GM12878 (cell line): ENCODE measurements at regions not wholly inside any gene's neighbourhood (a gene's known extent, or its start where the extent isn't known, plus 50 kb on each side); places are given as distances from the start of the nearest gene placed in this dataset.

Experiments used
- ATAC-seq: fragments of 200-7000 bp; cut with Tn5 transposase; 3 replicates; pipeline ENCODE4 v1.9.1; 2020; ENCODE audit warnings: mild to moderate bottlenecking, moderate library complexity
- BruUV-seq: library from RNA; stranded (reverse); fragments of 400-500 nt; replicated peaks from 2 replicates; lab custom pipeline; 2021; lab: Mats Ljungman, UMichigan
- CTCF ChIA-PET: fragments of 300-600 bp; sonication (Branson Sonifier 250); formaldehyde crosslinking; extraction: SDS; loops from one replicate; lab custom pipeline; 2021; ENCODE audit warnings: inconsistent platforms; lab: Yijun Ruan, JAX
- POLR2A ChIA-PET: fragments of 350-600 bp; formaldehyde crosslinking; extraction: SDS; loops from one replicate; lab custom pipeline; 2021; ENCODE audit warnings: inconsistent platforms; lab: Charles Lee
- RAD21 ChIA-PET: fragments of 300-600 bp; sonication (Branson Sonifier 250); formaldehyde crosslinking; loops from one replicate; lab custom pipeline; 2023; ENCODE audit warnings: antibody characterized with exemption; ENCODE audit not compliant: unreplicated experiment; lab: Charles Lee
- SMC1A ChIA-PET: fragments of 300-600 bp; sonication (Branson Sonifier 250); formaldehyde crosslinking; loops from one replicate; lab custom pipeline; 2023; ENCODE audit not compliant: unreplicated experiment, uncharacterized antibody; lab: Charles Lee
- DNase-seq: peaks from one replicate; pipeline ENCODE4 v3.0.0-alpha.2; 2011; ENCODE audit warnings: low read depth, low spot score
- FAIRE-seq: peaks from 3 replicates; lab custom pipeline; 2011; peaks lifted over from hg19 to GRCh38; lab: Jason Lieb, UNC
- H2AFZ ChIP-seq: 2 replicates; pipeline ENCODE4 v1.6.0; 2011; ENCODE audit warnings: low read depth, low read length, control low read depth; ENCODE audit not compliant: control insufficient read depth
- H3K27ac ChIP-seq: 2 replicates; pipeline ENCODE4 v1.5.1; 2011; ENCODE audit warnings: control low read depth; ENCODE audit not compliant: control insufficient read depth, insufficient read depth
- H3K27me3 ChIP-seq, 2 experiments: replicated peaks in 1 of 2; 2 replicates each; pipeline versions ENCODE4 v1.6.0 to v1.6.1; 2011; ENCODE audit warnings: low read length in 1 of 2; ENCODE audit not compliant: control insufficient read depth in 2 of 2, insufficient read depth in 2 of 2
- H3K36me3 ChIP-seq, 2 experiments: 2 replicates each; pipeline ENCODE4 v1.5.1; 2011; ENCODE audit warnings: low read length in 1 of 2; ENCODE audit not compliant: control insufficient read depth in 2 of 2, insufficient read depth in 2 of 2
- H3K4me1 ChIP-seq: 2 replicates; pipeline ENCODE4 v1.6.1; 2011; ENCODE audit warnings: mild to moderate bottlenecking, low read length, moderate library complexity, mixed read lengths; ENCODE audit not compliant: control insufficient read depth, insufficient read depth
- H3K4me2 ChIP-seq: 2 replicates; pipeline ENCODE4 v1.6.0; 2011; ENCODE audit warnings: control low read depth; ENCODE audit not compliant: control insufficient read depth, insufficient read depth
- H3K4me3 ChIP-seq: fragments of 200-600 bp; sonication (generic); 2 replicates; pipeline ENCODE4 v1.5.1; 2016
- H3K79me2 ChIP-seq: 2 replicates; pipeline ENCODE4 v1.6.0; 2011; ENCODE audit warnings: low read length; ENCODE audit not compliant: control insufficient read depth, insufficient read depth
- H3K9ac ChIP-seq: 2 replicates; pipeline ENCODE4 v1.8.0; 2011; ENCODE audit warnings: low read length, control low read depth, mixed read lengths; ENCODE audit not compliant: control insufficient read depth, insufficient read depth
- H3K9me3 ChIP-seq: replicated peaks from 3 replicates; pipeline ENCODE4 v1.5.1; 2011; ENCODE audit warnings: mild to moderate bottlenecking, low read length; ENCODE audit not compliant: control insufficient read depth, insufficient read depth
- H4K20me1 ChIP-seq: 2 replicates; pipeline ENCODE4 v1.6.0; 2011; ENCODE audit not compliant: control insufficient read depth, insufficient read depth
- HDAC2 ChIP-seq: fragments of 200-600 bp; sonication (generic); IDR thresholded peaks from 2 replicates; pipeline ENCODE4 v1.6.1; 2017
- IRF4 ChIP-seq: IDR thresholded peaks from 2 replicates; pipeline ENCODE4 v1.6.1; 2011; ENCODE audit warnings: low read depth, low read length
- SMARCA5 ChIP-seq: fragments of 450-650 bp; IDR thresholded peaks from 2 replicates; pipeline ENCODE4 v1.6.1; 2017; ENCODE audit warnings: mild to moderate bottlenecking
- ZNF217 ChIP-seq: fragments of 450-650 bp; IDR thresholded peaks from 2 replicates; pipeline ENCODE4 v1.6.1; 2017; ENCODE audit warnings: antibody characterized with exemption, mild to moderate bottlenecking
- WGBS: methylation state at CpG from one replicate; pipeline ENCODE4 v1.1.6; 2016; ENCODE audit warnings: low lambda C conversion rate; ENCODE audit not compliant: insufficient replicate concordance, insufficient coverage; ENCODE audit errors: missing lambda C conversion rate; 5-methylcytosine and 5-hydroxymethylcytosine counted together
- in situ Hi-C: fragments of 300-500 bp; cut with MboI; formaldehyde crosslinking; loops from 9 replicates; pipeline ENCODE4 v1.14.3; 2018; ENCODE audit warnings: mixed read lengths
- intact Hi-C: fragments of 100-400 bp; cut with micrococcal nuclease; formaldehyde crosslinking; loops from one replicate; pipeline ENCODE4 v1.14.2; 2022; ENCODE audit not compliant: unreplicated experiment
- TF ChIP-seq, protein P1 (sequence below): IDR thresholded peaks from 2 replicates; pipeline ENCODE4 v1.6.1; 2012; ENCODE audit warnings: low read depth, low read length, improper control_type of control experiment
- TF ChIP-seq, protein P2 (sequence below): fragments of 450-650 bp; IDR thresholded peaks from 2 replicates; pipeline ENCODE4 v1.6.1; 2016; ENCODE audit warnings: mild to moderate bottlenecking

DNA sequence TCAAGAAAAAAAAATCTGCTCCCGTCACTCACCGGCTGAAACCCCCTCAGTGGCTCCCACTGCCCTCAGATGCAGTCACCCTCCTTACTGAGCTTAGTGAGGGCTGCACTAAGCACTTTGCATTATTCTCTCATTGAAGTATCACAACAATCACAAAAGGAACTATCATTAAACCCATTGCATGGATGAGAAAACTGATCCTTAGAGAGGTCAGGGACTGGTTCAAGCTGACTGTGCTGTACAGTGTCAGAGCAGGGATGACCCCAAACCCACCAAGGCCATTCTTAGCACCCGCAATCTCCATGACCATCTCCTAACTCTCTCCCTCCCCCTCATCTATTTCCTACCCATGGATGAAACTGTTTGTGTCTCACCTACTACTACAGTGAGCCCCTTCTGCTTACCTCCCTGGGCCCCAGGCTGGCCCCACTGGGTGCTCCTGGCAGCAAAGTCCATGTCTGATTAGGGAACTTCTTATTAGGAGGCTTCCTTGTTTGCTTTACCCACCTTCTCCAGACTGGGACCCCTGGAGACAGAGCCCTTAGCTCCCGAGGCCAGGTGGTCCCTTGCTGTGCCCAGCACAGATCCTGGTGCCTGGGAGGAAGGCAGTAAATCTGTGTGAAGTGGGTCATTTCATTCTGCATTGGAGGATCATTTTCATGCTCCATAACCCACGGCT is 139.3 kb upstream of the ID2 start:
- Histone ChIP-seq H3K4me1 (peaks cover 60% of the 10 kb centered on the region), H3K27me3 (no peaks in the 10 kb centered on the region), H3K36me3 (no peaks in the 10 kb centered on the region), H3K9ac (peak overlapping the region; percentile 67), H3K9me3 (no peaks in the 10 kb centered on the region), H4K20me1 (no peaks in the 10 kb centered on the region), H3K4me2 (peak overlapping the region; percentile 78), H2AFZ (no peak overlapping the region; the same call in 1 of the 2 replicates), H3K27ac (peak overlapping the region; percentile 95), H3K4me3 (0 out of 2 replicates have a peak overlapping the region, but pooled peaks have one; percentile 11), H3K79me2 (no peaks in the 10 kb centered on the region)
- SMC1A ChIA-PET: interaction anchor here (0.7 to 10.9 kb wide), 21 partner anchors 10 to 1115 kb away, joined by 3 to 284 read pairs (median 11); partner anchors contain the start of gene ID2
- POLR2A ChIA-PET: interaction anchor here (1.1 to 3.7 kb wide), 14 partner anchors 10 to 139 kb away, joined by 3 to 43 read pairs (median 7); partner anchors contain the start of gene ID2
- WGBS: 60% methylated on average over 5 of the region's 5 CpGs
- ATAC-seq (no peak), DNase-seq (no peak)
- no TSS peak for BruUV-seq
- in situ Hi-C loops: loop anchor here (5.0 kb wide), 2 partner anchors 135 to 240 kb away; no protein-coding TSS in a partner anchor
- intact Hi-C loops: loop anchor here (1.0 to 5.0 kb wide), 13 partner anchors 16 to 770 kb away; no protein-coding TSS in a partner anchor
- RAD21 ChIA-PET: interaction anchor here (1.0 to 10.3 kb wide), 23 partner anchors 11 to 719 kb away, joined by 3 to 322 read pairs (median 14); partner anchors contain the start of gene ID2
- CTCF ChIA-PET: interaction anchor here (1.4 to 3.8 kb wide), 13 partner anchors 9 to 1114 kb away, joined by 3 to 64 read pairs (median 8); partner anchors contain the start of gene ID2
- peak; percentile 82; the same call in 1 of the 2 replicates for TF ChIP-seq ZNF217
- TF ChIP-seq SMARCA5: peak; percentile 79
- no peak for TF ChIP-seq IRF4
- TF ChIP-seq, protein P1, sequence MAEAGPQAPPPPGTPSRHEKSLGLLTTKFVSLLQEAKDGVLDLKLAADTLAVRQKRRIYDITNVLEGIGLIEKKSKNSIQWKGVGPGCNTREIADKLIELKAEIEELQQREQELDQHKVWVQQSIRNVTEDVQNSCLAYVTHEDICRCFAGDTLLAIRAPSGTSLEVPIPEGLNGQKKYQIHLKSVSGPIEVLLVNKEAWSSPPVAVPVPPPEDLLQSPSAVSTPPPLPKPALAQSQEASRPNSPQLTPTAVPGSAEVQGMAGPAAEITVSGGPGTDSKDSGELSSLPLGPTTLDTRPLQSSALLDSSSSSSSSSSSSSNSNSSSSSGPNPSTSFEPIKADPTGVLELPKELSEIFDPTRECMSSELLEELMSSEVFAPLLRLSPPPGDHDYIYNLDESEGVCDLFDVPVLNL: no peak
- TF ChIP-seq HDAC2: no peak
- TF ChIP-seq, protein P2, sequence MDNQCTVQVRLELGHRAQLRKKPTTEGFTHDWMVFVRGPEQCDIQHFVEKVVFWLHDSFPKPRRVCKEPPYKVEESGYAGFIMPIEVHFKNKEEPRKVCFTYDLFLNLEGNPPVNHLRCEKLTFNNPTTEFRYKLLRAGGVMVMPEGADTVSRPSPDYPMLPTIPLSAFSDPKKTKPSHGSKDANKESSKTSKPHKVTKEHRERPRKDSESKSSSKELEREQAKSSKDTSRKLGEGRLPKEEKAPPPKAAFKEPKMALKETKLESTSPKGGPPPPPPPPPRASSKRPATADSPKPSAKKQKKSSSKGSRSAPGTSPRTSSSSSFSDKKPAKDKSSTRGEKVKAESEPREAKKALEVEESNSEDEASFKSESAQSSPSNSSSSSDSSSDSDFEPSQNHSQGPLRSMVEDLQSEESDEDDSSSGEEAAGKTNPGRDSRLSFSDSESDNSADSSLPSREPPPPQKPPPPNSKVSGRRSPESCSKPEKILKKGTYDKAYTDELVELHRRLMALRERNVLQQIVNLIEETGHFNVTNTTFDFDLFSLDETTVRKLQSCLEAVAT: 0 out of 2 replicates have a peak, but pooled peaks have one; percentile 0
- TF ChIP-seq, all 136 proteins: peak for 3
- FAIRE-seq: no peak
